K562 (cell line): ENCODE measurements at regions not wholly inside any gene's neighbourhood (a gene's known extent, or its start where the extent isn't known, plus 50 kb on each side); places are given as distances from the start of the nearest gene placed in this dataset.

ENCODE experiments used
- ATAC-seq: fragments of 200-7000 bp; cut with Tn5 transposase; 3 replicates; pipeline ENCODE4 v1.9.1; 2020; ENCODE audit warnings: moderate library complexity
- BruUV-seq: library from RNA; stranded (reverse); fragments of 400-500 nt; replicated peaks from 2 replicates; lab custom pipeline; 2021; lab: Mats Ljungman, UMichigan
- CTCF ChIA-PET: fragments of 300-600 bp; formaldehyde crosslinking; extraction: SDS; loops from one replicate; lab custom pipeline; 2021; ENCODE audit warnings: low intra/inter-chr PET ratio; lab: Yijun Ruan, JAX
- POLR2A ChIA-PET: fragments of 300-600, 350-650 bp; sonication (Branson Sonifier 250); formaldehyde crosslinking; extraction: SDS; loops from one replicate; lab custom pipeline; 2021; ENCODE audit warnings: antibody characterized with exemption, inconsistent platforms; lab: Yijun Ruan, JAX
- DNase-seq, 4 experiments: peaks; one replicate each; pipeline versions ENCODE4 v3.0.0 to v3.0.0-alpha.2; 2011 to 2018; ENCODE audit warnings: low spot score in 3 of 4, mixed read lengths in 3 of 4; ENCODE audit errors: extremely low read depth in 1 of 4
- FAIRE-seq: peaks from 2 replicates; lab custom pipeline; 2011; peaks lifted over from hg19 to GRCh38; lab: Jason Lieb, UNC
- H2AFZ ChIP-seq: 2 replicates; pipeline ENCODE4 v1.6.0; 2011; ENCODE audit warnings: low read depth, low read length, control low read depth, inconsistent platforms
- H3K27ac ChIP-seq: fragments of 200-600 bp; 3 replicates; pipeline ENCODE4 v1.8.0; 2011; ENCODE audit warnings: low read depth, mild to moderate bottlenecking, control low read depth, inconsistent platforms, low read length, moderate library complexity, mixed read lengths; ENCODE audit errors: extremely low read depth
- H3K27me3 ChIP-seq, 2 experiments: fragments of 300-600 bp in 1 of 2; 2 replicates in 1 of 2; 3 replicates in 1 of 2; pipeline versions ENCODE4 v1.6.0 to v1.8.0; 2011; ENCODE audit warnings: inconsistent platforms in 2 of 2, low read length in 2 of 2, mild to moderate bottlenecking in 1 of 2, mixed read lengths in 1 of 2, moderate library complexity in 1 of 2; ENCODE audit not compliant: control insufficient read depth in 2 of 2, insufficient read depth in 2 of 2
- H3K36me3 ChIP-seq: fragments of 300-600 bp; 3 replicates; pipeline ENCODE4 v1.8.0; 2011; ENCODE audit warnings: mild to moderate bottlenecking, low read length, inconsistent platforms; ENCODE audit not compliant: control insufficient read depth, insufficient read depth
- H3K4me1 ChIP-seq, 2 experiments: fragments of 200-600 bp in 1 of 2; replicated peaks in 1 of 2; 2 replicates in 1 of 2; 3 replicates in 1 of 2; pipeline versions ENCODE4 v1.5.1 to v1.8.0; 2011; ENCODE audit warnings: inconsistent platforms in 2 of 2, low read length in 2 of 2, mild to moderate bottlenecking in 1 of 2, mixed read lengths in 1 of 2, moderate library complexity in 1 of 2; ENCODE audit not compliant: control insufficient read depth in 2 of 2, insufficient read depth in 2 of 2
- H3K4me2 ChIP-seq: 2 replicates; pipeline ENCODE4 v1.6.1; 2011; ENCODE audit warnings: low read length, control low read depth, inconsistent platforms, mixed read lengths; ENCODE audit not compliant: insufficient read depth
- H3K4me3 ChIP-seq: fragments of 200-600 bp; sonication (generic), shearing (Covaris generic); 2 replicates; pipeline ENCODE4 v1.5.1; 2016; ENCODE audit warnings: control low read depth, inconsistent platforms
- H3K79me2 ChIP-seq: fragments of 200-600 bp; 3 replicates; pipeline ENCODE4 v1.8.0; 2011; ENCODE audit warnings: low read length, inconsistent platforms; ENCODE audit not compliant: control insufficient read depth, insufficient read depth
- H3K9ac ChIP-seq, 2 experiments: 2 replicates each; pipeline versions ENCODE4 v1.6.0 to v1.6.1; 2011; ENCODE audit warnings: low read depth in 2 of 2, low read length in 2 of 2, control low read depth in 1 of 2, inconsistent platforms in 1 of 2, mild to moderate bottlenecking in 1 of 2, mixed read lengths in 1 of 2; ENCODE audit not compliant: insufficient read depth in 1 of 2
- H3K9me1 ChIP-seq: one replicate; pipeline ENCODE4 v1.6.0; 2011; ENCODE audit warnings: inconsistent platforms, mild to moderate bottlenecking, low read length, moderate library complexity; ENCODE audit not compliant: control insufficient read depth, insufficient read depth
- H3K9me3 ChIP-seq: replicated peaks from 2 replicates; pipeline ENCODE4 v1.5.1; 2011; ENCODE audit warnings: low read depth, low read length, inconsistent platforms; ENCODE audit not compliant: control insufficient read depth, insufficient read depth
- H4K20me1 ChIP-seq: replicated peaks from 2 replicates; pipeline ENCODE4 v1.6.1; 2011; ENCODE audit warnings: low read length, inconsistent platforms, mixed read lengths; ENCODE audit not compliant: control insufficient read depth, insufficient read depth
- BRD4 ChIP-seq: fragments of 200-600 bp; sonication (generic); IDR thresholded peaks from 2 replicates; pipeline ENCODE4 v1.6.1; 2017; ENCODE audit warnings: inconsistent platforms
- C11orf30 ChIP-seq: fragments of 450-650 bp; IDR thresholded peaks from 2 replicates; pipeline ENCODE4 v1.6.1; 2016; ENCODE audit warnings: low read depth, mild to moderate bottlenecking
- PHB2 ChIP-seq: fragments of 450-650 bp; IDR thresholded peaks from 2 replicates; pipeline ENCODE4 v1.6.1; 2017; ENCODE audit warnings: low read depth
- THAP12 ChIP-seq: fragments of 250-450 bp; sonication (Bioruptor Pico); IDR thresholded peaks from 2 replicates; pipeline ENCODE4 v1.9.0; 2021; ENCODE audit warnings: mild to moderate bottlenecking, inconsistent platforms
- ZNF133 ChIP-seq: fragments of 250-450 bp; sonication (Bioruptor Pico); IDR thresholded peaks from 2 replicates; pipeline ENCODE4 v1.4.0; 2020; ENCODE audit warnings: mild to moderate bottlenecking
- ZNF778 ChIP-seq: fragments of 450-650 bp; formaldehyde crosslinking; IDR thresholded peaks from 2 replicates; pipeline ENCODE4 v1.4.0; 2020; ENCODE audit warnings: mild to moderate bottlenecking, moderate library complexity
- WGBS: fragments of 100-300 bp; shearing (Covaris generic); methylation state at CpG from one replicate; pipeline ENCODE4 v1.1.6; 2016; ENCODE audit warnings: low coverage, mixed read lengths; ENCODE audit not compliant: insufficient coverage; ENCODE audit errors: missing lambda C conversion rate; 5-methylcytosine and 5-hydroxymethylcytosine counted together
- in situ Hi-C: fragments of 300-500 bp; cut with MboI; formaldehyde crosslinking; loops from 4 replicates; pipeline ENCODE4 v1.15.0; 2018; ENCODE audit warnings: inconsistent platforms, mixed read lengths
- intact Hi-C: fragments of 100-400 bp; cut with micrococcal nuclease; formaldehyde crosslinking; loops from 2 replicates; pipeline ENCODE4 v1.14.2; 2022

GRCh38 chr17:79487149-79487548 lies 123.7 kb downstream of the RBFOX3 start:
- peaks cover 4% of the 10 kb centered on the region; the same call in 1 of the 2 replicates for H4K20me1 ChIP-seq
- ATAC-seq (no peak), FAIRE-seq (no peak), DNase-seq (no peak)
- H3K4me2 ChIP-seq: no peak overlapping the region
- no peaks in the 10 kb centered on the region for H3K79me2 ChIP-seq
- ChIA-PET POLR2A (no interaction called here), CTCF (no interaction called here)
- H3K9me3 ChIP-seq: no peaks in the 10 kb centered on the region
- no TSS peak for BruUV-seq
- H3K9ac ChIP-seq: peak overlapping the region in 1 of 2 experiments; percentile 26; a peak in 1 of 4 replicates
- no peak overlapping the region for H3K4me3 ChIP-seq
- in situ Hi-C loops: no loop called here
- no peak overlapping the region for H3K27ac ChIP-seq
- TF ChIP-seq BRD4 (no peak), ZNF133 (CRISPR knock-in tag) (no peak), ZNF778 (no peak), THAP12 (CRISPR knock-in tag) (no peak), PHB2 (no peak), C11orf30 (no peak)
- TF ChIP-seq, all 486 proteins: peak for 0
- peaks cover 0 to 46% of the 10 kb centered on the region in 2 experiments; a peak in 3 of 5 replicates for H3K27me3 ChIP-seq
- under 1% methylated on average over 12 of the region's 12 CpGs for WGBS
- H3K36me3 ChIP-seq: no peaks in the 10 kb centered on the region
- no peak overlapping the region for H2AFZ ChIP-seq
- H3K9me1 ChIP-seq: no peaks in the 10 kb centered on the region
- no peaks in the 10 kb centered on the region for H3K4me1 ChIP-seq
- intact Hi-C loops: no loop called here
